Tibial nerve (tissue), 4 donors: ENCODE measurements at regions not wholly inside any gene's neighbourhood (a gene's known extent, or its start where the extent isn't known, plus 50 kb on each side); places are given as distances from the start of the nearest gene placed in this dataset.

Source experiments
- DNase-seq, 2 donors: peaks; one replicate each; pipeline ENCODE4 v3.0.0-alpha.2; 2019; ENCODE audit warnings: low spot score in 2 of 2
- H3K27ac ChIP-seq, 4 donors: fragments of 200-600 bp; sonication (generic) in 3 of 4; one replicate each; pipeline ENCODE4 v1.5.1; 2017 to 2019; ENCODE audit warnings: mild to moderate bottlenecking in 1 of 4
- H3K27me3 ChIP-seq, 2 donors: fragments of 200-600 bp; sonication (generic) in 1 of 2; one replicate each; pipeline versions ENCODE4 v1.5.1 to v1.6.0; 2017 to 2019
- H3K36me3 ChIP-seq, 3 donors: fragments of 200-600 bp; sonication (generic); one replicate each; pipeline ENCODE4 v1.5.1; 2018 to 2019
- H3K4me1 ChIP-seq, 4 donors: fragments of 200-600 bp; sonication (generic) in 3 of 4; one replicate each; pipeline ENCODE4 v1.5.1; 2017 to 2019
- H3K4me3 ChIP-seq, 4 donors: fragments of 200-600 bp; sonication (generic) in 3 of 4; one replicate each; pipeline ENCODE4 v1.5.1; 2017 to 2019; ENCODE audit warnings: mild to moderate bottlenecking in 1 of 4, moderate library complexity in 1 of 4
- H3K9me3 ChIP-seq, 4 donors: fragments of 200-600 bp; sonication (generic) in 3 of 4; one replicate each; pipeline ENCODE4 v1.5.1; 2017 to 2019
- EP300 ChIP-seq, 2 donors: sonication (generic); formaldehyde crosslinking; IDR thresholded peaks; one replicate each; pipeline ENCODE4 v1.6.1; 2017; ENCODE audit warnings: antibody characterized with exemption in 2 of 2, mild to moderate bottlenecking in 1 of 2
- POLR2A ChIP-seq, 2 donors: fragments of 450-650 bp; IDR thresholded peaks; one replicate each; pipeline ENCODE4 v1.6.1; 2017; ENCODE audit warnings: antibody characterized with exemption in 2 of 2, mild to moderate bottlenecking in 2 of 2, moderate library complexity in 2 of 2
- WGBS, 2 donors: methylation state at CpG; one replicate each; pipeline ENCODE4 v1.1.5; 2018; 5-methylcytosine and 5-hydroxymethylcytosine counted together
- TF ChIP-seq, protein P1 (sequence below), 5 experiments: fragments of 200-600 bp in 3 of 5; fragments of 450-650 bp in 2 of 5; sonication (generic) in 3 of 5; IDR thresholded peaks; one replicate each; pipeline ENCODE4 v1.5.1; 2016 to 2019; ENCODE audit warnings: antibody characterized with exemption in 5 of 5, mild to moderate bottlenecking in 3 of 5, moderate library complexity in 2 of 5

DNA sequence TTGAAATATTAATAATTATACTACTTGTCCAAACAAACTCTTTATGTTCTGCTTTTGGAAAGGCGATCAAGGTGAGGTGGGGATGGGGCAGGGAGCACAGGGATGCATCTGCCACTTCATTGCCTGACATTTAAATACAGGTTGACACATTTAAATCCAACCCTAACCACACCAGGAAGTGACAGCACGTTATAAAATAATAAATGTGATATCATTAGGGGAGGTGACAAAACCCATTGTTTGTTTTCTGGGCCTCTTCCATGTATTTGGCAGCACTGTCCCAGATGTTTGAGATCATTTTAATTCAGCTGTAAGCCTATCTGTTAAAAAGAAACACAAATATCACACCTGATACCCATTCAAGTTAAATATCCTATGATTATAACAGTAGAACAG, 342.4 kb upstream of the ARID1B start:
- no peak for DNase-seq
- Histone ChIP-seq H3K27me3 (no peaks in the 10 kb centered on the region), H3K4me1 (no peaks in the 10 kb centered on the region), H3K9me3 (no peaks in the 10 kb centered on the region), H3K4me3 (no peak overlapping the region), H3K27ac (no peak overlapping the region), H3K36me3 (no peaks in the 10 kb centered on the region)
- no peak for TF ChIP-seq POLR2A (IDR thresholded peaks at IDR 0.05)
- TF ChIP-seq, protein P1, sequence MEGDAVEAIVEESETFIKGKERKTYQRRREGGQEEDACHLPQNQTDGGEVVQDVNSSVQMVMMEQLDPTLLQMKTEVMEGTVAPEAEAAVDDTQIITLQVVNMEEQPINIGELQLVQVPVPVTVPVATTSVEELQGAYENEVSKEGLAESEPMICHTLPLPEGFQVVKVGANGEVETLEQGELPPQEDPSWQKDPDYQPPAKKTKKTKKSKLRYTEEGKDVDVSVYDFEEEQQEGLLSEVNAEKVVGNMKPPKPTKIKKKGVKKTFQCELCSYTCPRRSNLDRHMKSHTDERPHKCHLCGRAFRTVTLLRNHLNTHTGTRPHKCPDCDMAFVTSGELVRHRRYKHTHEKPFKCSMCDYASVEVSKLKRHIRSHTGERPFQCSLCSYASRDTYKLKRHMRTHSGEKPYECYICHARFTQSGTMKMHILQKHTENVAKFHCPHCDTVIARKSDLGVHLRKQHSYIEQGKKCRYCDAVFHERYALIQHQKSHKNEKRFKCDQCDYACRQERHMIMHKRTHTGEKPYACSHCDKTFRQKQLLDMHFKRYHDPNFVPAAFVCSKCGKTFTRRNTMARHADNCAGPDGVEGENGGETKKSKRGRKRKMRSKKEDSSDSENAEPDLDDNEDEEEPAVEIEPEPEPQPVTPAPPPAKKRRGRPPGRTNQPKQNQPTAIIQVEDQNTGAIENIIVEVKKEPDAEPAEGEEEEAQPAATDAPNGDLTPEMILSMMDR (IDR thresholded peaks at IDR 0.05), result no peak
- TF ChIP-seq EP300 (IDR thresholded peaks at IDR 0.05), result no peak
- 69 to 76% methylated on average over 2 of the region's 2 CpGs for WGBS, 2 donors

DNA sequence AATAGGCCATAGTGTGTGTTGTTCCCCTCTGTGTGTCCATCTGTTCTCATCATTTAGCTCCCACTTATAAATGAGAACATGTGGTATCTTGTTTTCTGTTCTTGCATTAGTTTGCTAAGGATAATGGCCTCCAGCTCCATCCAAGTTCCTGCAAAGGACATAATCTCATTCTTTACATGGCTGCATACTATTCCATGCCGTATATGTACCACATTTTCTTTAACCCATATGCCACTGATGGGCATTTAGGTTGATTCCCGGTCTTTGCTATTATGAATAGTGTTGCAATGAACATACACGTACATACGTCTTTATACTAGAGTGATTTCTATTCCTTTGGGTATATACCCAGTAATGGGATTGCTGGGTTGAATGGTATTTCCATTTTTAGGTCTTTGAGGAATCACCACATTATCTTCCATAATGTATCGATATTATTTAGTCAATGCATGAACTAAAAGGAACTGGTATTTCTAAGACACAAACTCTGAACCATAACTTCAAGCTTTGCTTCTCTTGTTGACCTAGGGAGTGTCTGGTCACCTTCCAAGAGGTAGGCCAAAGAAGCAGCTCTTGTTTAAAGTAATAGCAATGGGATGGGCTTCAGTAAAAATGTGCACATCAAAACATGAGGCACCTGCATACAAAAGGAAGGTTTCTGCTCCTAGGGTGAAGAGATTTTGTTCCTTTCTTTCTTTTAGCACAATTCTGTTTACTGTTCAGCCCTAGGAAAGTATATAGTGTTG, 343.0 kb upstream of the ARID1B start:
- 95 to 96% methylated on average over 5 of the region's 5 CpGs for WGBS, 2 donors
- Histone ChIP-seq H3K27me3 (no peaks in the 10 kb centered on the region), H3K4me1 (no peaks in the 10 kb centered on the region), H3K36me3 (no peaks in the 10 kb centered on the region), H3K27ac (no peak overlapping the region), H3K9me3 (no peaks in the 10 kb centered on the region), H3K4me3 (no peak overlapping the region)
- no peak for DNase-seq
- TF ChIP-seq, protein P1 (IDR thresholded peaks at IDR 0.05), result no peak
- TF ChIP-seq EP300 (IDR thresholded peaks at IDR 0.05), result no peak
- TF ChIP-seq POLR2A (IDR thresholded peaks at IDR 0.05), result no peak

DNA sequence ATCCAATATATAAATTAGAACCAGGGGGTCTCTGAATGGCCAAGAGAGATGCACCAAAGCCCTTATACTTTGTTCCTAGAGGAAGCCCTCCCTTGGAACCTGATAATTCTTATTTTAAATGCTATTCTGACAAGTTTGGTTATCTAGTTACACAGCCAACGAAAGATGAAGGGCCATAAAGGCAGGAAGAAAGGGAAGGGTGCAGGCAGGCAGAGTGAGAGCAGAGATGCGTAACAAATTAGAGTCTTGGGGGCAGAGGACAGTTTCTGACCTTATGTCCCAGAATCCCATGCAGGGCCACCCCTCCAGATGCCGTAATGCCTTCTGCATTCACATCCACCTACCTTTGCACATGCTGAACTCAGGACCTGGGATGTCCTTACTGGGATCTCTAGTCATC, 344.6 kb upstream of the ARID1B start:
- no peaks in the 10 kb centered on the region for H3K36me3 ChIP-seq
- no peaks in the 10 kb centered on the region for H3K27me3 ChIP-seq
- no peak overlapping the region for H3K27ac ChIP-seq
- no peak overlapping the region for H3K4me3 ChIP-seq
- no peak for DNase-seq
- H3K9me3 ChIP-seq, result no peaks in the 10 kb centered on the region
- H3K4me1 ChIP-seq, result no peaks in the 10 kb centered on the region
- 78 to 88% methylated on average over 3 of the region's 3 CpGs for WGBS, 2 donors
- TF ChIP-seq EP300 (IDR thresholded peaks at IDR 0.05), result no peak
- TF ChIP-seq, protein P1 (IDR thresholded peaks at IDR 0.05), result no peak
- TF ChIP-seq POLR2A (IDR thresholded peaks at IDR 0.05), result no peak

DNA sequence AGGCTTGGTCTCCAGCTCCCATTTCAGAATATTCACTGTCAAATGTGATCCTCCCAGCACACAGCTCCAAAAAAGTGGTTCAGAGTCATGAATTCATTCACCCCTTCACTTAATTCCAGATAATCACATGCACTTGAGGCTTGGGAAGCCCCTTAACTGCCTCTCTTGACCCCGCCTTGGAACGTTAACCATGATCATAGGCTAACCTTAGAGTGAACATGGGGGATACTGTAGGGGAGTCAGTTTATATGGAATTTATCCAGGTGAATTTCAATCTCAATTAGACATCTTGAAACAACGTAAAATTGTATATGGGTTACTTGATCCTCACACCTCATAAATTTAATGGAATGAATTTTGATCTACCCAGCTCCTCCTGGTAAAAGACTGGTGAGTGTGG, 346.8 kb upstream of the ARID1B start:
- 66 to 74% methylated on average over 3 of the region's 3 CpGs for WGBS, 2 donors

DNA sequence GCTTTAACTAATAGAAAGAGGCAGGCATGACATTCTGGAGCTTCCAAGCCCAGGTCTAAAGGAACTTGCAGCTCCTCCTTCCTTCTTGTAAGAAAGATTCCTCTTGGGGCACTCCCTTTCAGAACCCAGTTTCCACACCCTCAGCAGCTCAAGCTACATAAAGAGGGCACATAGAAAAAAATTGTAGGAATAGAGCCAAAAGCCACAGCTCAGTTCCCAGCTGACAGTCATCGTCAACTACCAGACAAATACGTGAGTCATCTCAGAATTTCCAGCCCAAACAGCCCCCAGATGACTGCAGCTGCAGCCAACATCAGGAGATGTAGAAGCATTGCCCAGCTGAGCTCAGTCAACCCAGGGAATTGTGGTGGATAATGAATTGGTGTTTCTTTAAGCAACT, 349.8 kb upstream of the ARID1B start:
- no peak overlapping the region for H3K4me3 ChIP-seq
- no peaks in the 10 kb centered on the region for H3K27me3 ChIP-seq
- no peaks in the 10 kb centered on the region for H3K36me3 ChIP-seq
- DNase-seq, result peak; percentile 14 to 19
- H3K4me1 ChIP-seq, result no peaks in the 10 kb centered on the region
- no peak overlapping the region for H3K27ac ChIP-seq
- H3K9me3 ChIP-seq, result peaks cover 0 to 11% (median 0%) of the 10 kb centered on the region in 4 donors
- 23 to 24% methylated on average over 2 of the region's 2 CpGs for WGBS, 2 donors
- TF ChIP-seq POLR2A (IDR thresholded peaks at IDR 0.05) (no peak), EP300 (IDR thresholded peaks at IDR 0.05) (peak in 1 of 2 donors; percentile 39)
- TF ChIP-seq, protein P1 (IDR thresholded peaks at IDR 0.05), result no peak

More for the DNA sequence above, 346.8 kb upstream of the ARID1B start:
- Histone ChIP-seq H3K9me3 (no peaks in the 10 kb centered on the region), H3K4me1 (no peaks in the 10 kb centered on the region), H3K4me3 (no peak overlapping the region), H3K27ac (no peak overlapping the region), H3K36me3 (no peaks in the 10 kb centered on the region), H3K27me3 (no peaks in the 10 kb centered on the region)
- DNase-seq, result no peak
- TF ChIP-seq, protein P1 (IDR thresholded peaks at IDR 0.05), result no peak
- no peak for TF ChIP-seq EP300 (IDR thresholded peaks at IDR 0.05)
- TF ChIP-seq POLR2A (IDR thresholded peaks at IDR 0.05), result no peak
